Peyer's patch (tissue), 4 donors: ENCODE measurements at regions not wholly inside any gene's neighbourhood (a gene's known extent, or its start where the extent isn't known, plus 50 kb on each side); places are given as distances from the start of the nearest gene placed in this dataset.

ENCODE experiments used
- CTCF ChIP-seq, 6 experiments: fragments of 450-650 bp in 4 of 6; fragments of 200-600 bp in 2 of 6; sonication (generic) in 1 of 6; IDR thresholded peaks; one replicate each; pipeline ENCODE4 v1.5.1; 2017 to 2019; ENCODE audit warnings: antibody characterized with exemption in 6 of 6, mild to moderate bottlenecking in 3 of 6, moderate library complexity in 1 of 6
- POLR2A ChIP-seq, 2 donors: fragments of 450-650 bp; IDR thresholded peaks; one replicate each; pipeline ENCODE4 v1.5.1; 2017; ENCODE audit warnings: antibody characterized with exemption in 2 of 2, mild to moderate bottlenecking in 2 of 2, moderate library complexity in 2 of 2

GRCh38 chr18:60120231-60120750, 220.5 kb downstream of the PMAIP1 start:
- no peak for TF ChIP-seq POLR2A (IDR thresholded peaks at IDR 0.05)
- no peak for TF ChIP-seq CTCF (IDR thresholded peaks at IDR 0.05)
